Testis (tissue), 2 donors: ENCODE measurements at regions not wholly inside any gene's neighbourhood (a gene's known extent, or its start where the extent isn't known, plus 50 kb on each side); places are given as distances from the start of the nearest gene placed in this dataset.

Experiments
- CTCF ChIP-seq, 3 experiments: fragments of 450-650 bp in 2 of 3; fragments of 200-600 bp in 1 of 3; sonication (generic) in 1 of 3; IDR thresholded peaks; one replicate each; pipeline ENCODE4 v1.5.1; 2016 to 2019; ENCODE audit warnings: antibody characterized with exemption in 3 of 3, mild to moderate bottlenecking in 2 of 3, moderate library complexity in 1 of 3
- POLR2A ChIP-seq: fragments of 450-650 bp; IDR thresholded peaks from one replicate; pipeline ENCODE4 v1.6.1; 2017; ENCODE audit warnings: antibody characterized with exemption, mild to moderate bottlenecking, moderate library complexity

DNA sequence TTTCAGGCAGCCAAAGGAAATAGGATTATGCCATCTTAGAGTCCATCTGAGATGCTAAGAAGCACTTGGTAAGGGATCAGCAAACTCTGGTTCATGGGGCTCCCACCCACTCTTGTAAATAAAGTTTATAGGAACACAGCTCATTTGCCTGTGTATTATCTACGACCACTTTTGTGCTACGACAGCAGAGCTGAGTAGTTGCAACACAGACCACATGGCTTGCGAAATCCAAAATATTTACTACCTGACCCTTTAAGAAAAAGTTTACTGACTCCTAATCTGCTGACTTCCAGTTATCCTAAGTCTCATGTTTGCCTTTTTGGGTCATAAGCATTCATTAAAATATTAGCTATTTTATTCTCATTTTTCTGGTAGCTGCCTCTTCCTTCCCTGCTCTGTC lies 859.0 kb downstream of the QKI start:
- TF ChIP-seq CTCF (IDR thresholded peaks at IDR 0.05) (no peak), POLR2A (no peak)
